Nephron (organoid): ENCODE measurements at regions not wholly inside any gene's neighbourhood (a gene's known extent, or its start where the extent isn't known, plus 50 kb on each side); places are given as distances from the start of the nearest gene placed in this dataset.
"Not testable (repeated sequence)": the region's sequence is repeated elsewhere in the genome, so short reads cannot be mapped to it uniquely, and the experiment has no call there.

Source experiments
- H3K27ac Mint-ChIP-seq, 3 experiments: 2 replicates each; pipeline ENCODE4 v1.8.0; 2020; ENCODE audit warnings: mixed read lengths in 3 of 3, mild to moderate bottlenecking in 2 of 3, moderate library complexity in 1 of 3
- H3K27me3 Mint-ChIP-seq: 2 replicates; pipeline ENCODE4 v1.8.0; 2021; ENCODE audit warnings: low read depth, mild to moderate bottlenecking, moderate library complexity, mixed read lengths
- H3K36me3 Mint-ChIP-seq: 2 replicates; pipeline ENCODE4 v1.8.0; 2020; ENCODE audit warnings: low read depth, mixed read lengths
- H3K4me1 Mint-ChIP-seq: 2 replicates; pipeline ENCODE4 v1.8.0; 2020; ENCODE audit warnings: mixed read lengths
- H3K4me3 Mint-ChIP-seq, 3 experiments: 2 replicates each; pipeline ENCODE4 v1.8.0; 2020; ENCODE audit warnings: mild to moderate bottlenecking in 3 of 3, mixed read lengths in 3 of 3, moderate library complexity in 2 of 3
- H3K9me3 Mint-ChIP-seq: 2 replicates; pipeline ENCODE4 v1.8.0; 2020; ENCODE audit warnings: mixed read lengths
- CTCF ChIP-seq, 3 experiments: fragments of 200-600 bp; sonication (generic); IDR thresholded peaks; one replicate each; pipeline ENCODE4 v1.5.0; 2021; ENCODE audit warnings: antibody characterized with exemption in 3 of 3; ENCODE audit not compliant: unreplicated experiment in 3 of 3

GRCh38 chr2:215784371-215784783 is 229.0 kb downstream of the MREG start:
- Mint-ChIP-seq H3K4me3 (no peak overlapping the region), H3K9me3 (no peaks in the 10 kb centered on the region), H3K27ac (peak overlapping the region; percentile 95 to 97 (median 96)), H3K27me3 (no peaks in the 10 kb centered on the region), H3K36me3 (no peaks in the 10 kb centered on the region), H3K4me1 (peaks cover 52% of the 10 kb centered on the region)
- TF ChIP-seq CTCF (IDR thresholded peaks at IDR 0.05; ENCODE audit: unreplicated experiment in 3 of 3): no peak

GRCh38 chr2:215783640-215784039 is 229.7 kb downstream of the MREG start:
- H3K9me3 Mint-ChIP-seq, H3K4me3 Mint-ChIP-seq, H3K36me3 Mint-ChIP-seq, H3K27me3 Mint-ChIP-seq: not testable (repeated sequence)
- peak overlapping the region; percentile 95 to 97 (median 96) for H3K27ac Mint-ChIP-seq
- peaks cover 52% of the 10 kb centered on the region for H3K4me1 Mint-ChIP-seq

GRCh38 chr2:215782965-215783364 is 230.4 kb downstream of the MREG start:
- H3K36me3 Mint-ChIP-seq: no peaks in the 10 kb centered on the region
- peak overlapping the region; percentile 41 to 95 (median 70) for H3K27ac Mint-ChIP-seq
- H3K4me3 Mint-ChIP-seq: no peak overlapping the region
- no peaks in the 10 kb centered on the region for H3K9me3 Mint-ChIP-seq
- peaks cover 52% of the 10 kb centered on the region for H3K4me1 Mint-ChIP-seq
- TF ChIP-seq CTCF (IDR thresholded peaks at IDR 0.05; ENCODE audit: unreplicated experiment in 3 of 3): no peak
- no peaks in the 10 kb centered on the region for H3K27me3 Mint-ChIP-seq

- Mint-ChIP-seq H3K9me3 (no peaks in the 10 kb centered on the region), H3K4me3 (no peak overlapping the region), H3K27me3 (no peaks in the 10 kb centered on the region), H3K36me3 (no peaks in the 10 kb centered on the region), H3K27ac (peak overlapping the region in 1 of 3 experiments; percentile 95), H3K4me1 (peaks cover 52% of the 10 kb centered on the region)
- TF ChIP-seq CTCF (IDR thresholded peaks at IDR 0.05; ENCODE audit: unreplicated experiment in 3 of 3): no peak
Measured at GRCh38 chr2:215782295-215782694, 231.1 kb downstream of the MREG start.

GRCh38 chr2:215780907-215781685 is 232.3 kb downstream of the MREG start:
- H3K4me3 Mint-ChIP-seq: no peak overlapping the region
- no peaks in the 10 kb centered on the region for H3K36me3 Mint-ChIP-seq
- TF ChIP-seq CTCF (IDR thresholded peaks at IDR 0.05; ENCODE audit: unreplicated experiment in 3 of 3): no peak
- H3K4me1 Mint-ChIP-seq: peaks cover 51% of the 10 kb centered on the region
- H3K27ac Mint-ChIP-seq: peak overlapping the region; percentile 69 to 90 (median 82)
- no peaks in the 10 kb centered on the region for H3K9me3 Mint-ChIP-seq
- H3K27me3 Mint-ChIP-seq: no peaks in the 10 kb centered on the region

GRCh38 chr2:215780313-215780712 is 233.0 kb downstream of the MREG start:
- H3K4me3 Mint-ChIP-seq: no peak overlapping the region
- no peaks in the 10 kb centered on the region for H3K27me3 Mint-ChIP-seq
- H3K36me3 Mint-ChIP-seq: no peaks in the 10 kb centered on the region
- TF ChIP-seq CTCF (IDR thresholded peaks at IDR 0.05; ENCODE audit: unreplicated experiment in 3 of 3): no peak
- peak overlapping the region; percentile 69 to 90 (median 82) for H3K27ac Mint-ChIP-seq
- H3K9me3 Mint-ChIP-seq: no peaks in the 10 kb centered on the region
- peaks cover 45% of the 10 kb centered on the region for H3K4me1 Mint-ChIP-seq
